Muscle layer of duodenum (tissue), 2 donors: ENCODE measurements at regions not wholly inside any gene's neighbourhood (a gene's known extent, or its start where the extent isn't known, plus 50 kb on each side); places are given as distances from the start of the nearest gene placed in this dataset.

Experiments
- H3K27ac ChIP-seq: one replicate; pipeline ENCODE4 v1.7.0; 2013; ENCODE audit warnings: mild to moderate bottlenecking, low read length
- H3K27me3 ChIP-seq: one replicate; pipeline ENCODE4 v1.7.0; 2013; ENCODE audit warnings: low read depth, mild to moderate bottlenecking, control low read depth, low read length
- H3K36me3 ChIP-seq, 2 donors: one replicate each; pipeline ENCODE4 v1.7.0; 2013; ENCODE audit warnings: low read length in 2 of 2, control low read depth in 1 of 2, mild to moderate bottlenecking in 1 of 2; ENCODE audit not compliant: insufficient read depth in 2 of 2, control insufficient read depth in 1 of 2
- H3K4me1 ChIP-seq, 2 donors: one replicate each; pipeline ENCODE4 v1.7.0; 2013; ENCODE audit warnings: low read length in 2 of 2, mild to moderate bottlenecking in 2 of 2, control low read depth in 1 of 2, moderate library complexity in 1 of 2; ENCODE audit not compliant: insufficient read depth in 2 of 2, control insufficient read depth in 1 of 2
- H3K4me3 ChIP-seq, 2 donors: one replicate each; pipeline ENCODE4 v1.7.0; 2013; ENCODE audit warnings: low read length in 2 of 2, low read depth in 1 of 2, mild to moderate bottlenecking in 1 of 2
- H3K9me3 ChIP-seq, 2 donors: one replicate each; pipeline ENCODE4 v1.7.0; 2013; ENCODE audit warnings: low read length in 2 of 2, control low read depth in 1 of 2, mild to moderate bottlenecking in 1 of 2; ENCODE audit not compliant: control insufficient read depth in 1 of 2
- donor health status: healthy.

GRCh38 chr3:187906920-187907319, 161.7 kb upstream of the BCL6 start:
- Histone ChIP-seq H3K4me3 (no peak overlapping the region), H3K9me3 (no peaks in the 10 kb centered on the region), H3K27me3 (no peaks in the 10 kb centered on the region), H3K36me3 (no peaks in the 10 kb centered on the region), H3K4me1 (peaks cover 0 to 7% of the 10 kb centered on the region in 2 donors), H3K27ac (no peak overlapping the region)

- no peaks in the 10 kb centered on the region for H3K27me3 ChIP-seq
- no peaks in the 10 kb centered on the region for H3K36me3 ChIP-seq
- H3K4me1 ChIP-seq = peaks cover 3 to 13% of the 10 kb centered on the region in 2 donors
- H3K27ac ChIP-seq = no peak overlapping the region
- no peak overlapping the region for H3K4me3 ChIP-seq
- H3K9me3 ChIP-seq = no peaks in the 10 kb centered on the region
Observed at GRCh38 chr3:187909866-187910265, 164.6 kb upstream of the BCL6 start.

- Histone ChIP-seq H3K27me3 (no peaks in the 10 kb centered on the region), H3K36me3 (no peaks in the 10 kb centered on the region), H3K4me1 (peaks cover 3 to 9% of the 10 kb centered on the region in 2 donors), H3K4me3 (no peak overlapping the region), H3K27ac (no peak overlapping the region), H3K9me3 (no peaks in the 10 kb centered on the region)
Observed at GRCh38 chr3:187912007-187912406, 166.7 kb upstream of the BCL6 start.

- no peak overlapping the region for H3K4me3 ChIP-seq
- H3K27ac ChIP-seq = no peak overlapping the region
- no peaks in the 10 kb centered on the region for H3K9me3 ChIP-seq
- no peaks in the 10 kb centered on the region for H3K27me3 ChIP-seq
- no peaks in the 10 kb centered on the region for H3K36me3 ChIP-seq
- H3K4me1 ChIP-seq = peaks cover 3 to 9% of the 10 kb centered on the region in 2 donors
Observed at GRCh38 chr3:187913617-187914033, 168.4 kb upstream of the BCL6 start.

GRCh38 chr3:187914231-187914630, 169.0 kb upstream of the BCL6 start:
- H3K27ac ChIP-seq = no peak overlapping the region

GRCh38 chr3:187916072-187916471, 170.8 kb upstream of the BCL6 start:
- Histone ChIP-seq H3K27ac (no peak overlapping the region), H3K36me3 (no peaks in the 10 kb centered on the region), H3K9me3 (no peaks in the 10 kb centered on the region), H3K4me3 (no peak overlapping the region), H3K27me3 (no peaks in the 10 kb centered on the region), H3K4me1 (peaks cover 3 to 6% of the 10 kb centered on the region in 2 donors)

More at GRCh38 chr3:187914231-187914630, 169.0 kb upstream of the BCL6 start:
- peaks cover 3 to 9% of the 10 kb centered on the region in 2 donors for H3K4me1 ChIP-seq
- no peaks in the 10 kb centered on the region for H3K27me3 ChIP-seq
- H3K36me3 ChIP-seq = no peaks in the 10 kb centered on the region
- H3K9me3 ChIP-seq = no peaks in the 10 kb centered on the region
- H3K4me3 ChIP-seq = no peak overlapping the region

DNA sequence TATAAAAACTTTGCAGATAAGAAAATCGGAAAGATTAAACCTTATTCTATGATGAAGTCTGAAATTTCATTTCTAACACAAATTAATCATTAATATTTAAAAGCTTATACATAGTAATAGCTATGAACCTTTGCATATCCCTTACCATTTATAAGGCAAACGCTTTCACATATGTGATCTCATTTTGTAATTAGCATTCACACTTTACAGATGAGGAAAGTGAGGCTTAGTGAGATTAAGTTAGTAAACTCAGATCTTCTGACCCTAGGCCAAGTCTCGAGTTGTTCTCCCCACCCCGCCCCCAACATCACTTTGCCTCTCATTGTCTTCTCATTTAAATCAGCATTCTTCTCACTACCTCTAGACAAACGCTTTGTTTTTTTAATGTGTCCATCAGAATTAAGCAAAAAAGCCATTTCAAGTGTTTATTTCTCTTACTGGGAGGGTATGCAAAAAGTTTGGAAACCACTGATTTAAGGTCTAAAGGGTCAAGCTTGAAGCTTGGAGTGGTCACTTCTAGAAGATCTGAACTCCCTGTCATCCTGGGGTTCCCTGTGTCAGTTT, 172.9 kb upstream of the BCL6 start:
- Histone ChIP-seq H3K4me3 (no peak overlapping the region), H3K36me3 (no peaks in the 10 kb centered on the region), H3K9me3 (no peaks in the 10 kb centered on the region), H3K27me3 (no peaks in the 10 kb centered on the region), H3K4me1 (peaks cover 3 to 6% of the 10 kb centered on the region in 2 donors), H3K27ac (peak overlapping the region; percentile 8)

DNA sequence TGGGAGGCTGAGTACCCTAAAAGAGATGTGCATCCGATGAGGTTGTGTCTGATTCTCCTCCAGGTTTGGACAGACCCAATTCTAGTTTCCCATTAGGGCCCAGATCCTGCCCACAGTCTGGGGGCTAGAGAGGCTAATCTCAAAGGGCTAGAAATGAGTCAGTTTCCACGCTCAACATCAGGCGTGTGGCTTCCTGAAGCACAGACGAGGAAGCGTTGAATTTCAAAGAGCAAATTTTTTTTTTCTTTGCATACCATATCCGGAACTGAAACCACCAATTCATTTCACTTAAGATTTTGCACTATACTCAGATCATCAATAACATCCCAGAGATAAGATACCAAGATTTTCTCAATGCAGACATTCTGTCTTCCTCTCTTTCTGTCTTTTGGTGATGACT, 173.8 kb upstream of the BCL6 start:
- Histone ChIP-seq H3K4me3 (no peak overlapping the region), H3K27me3 (no peaks in the 10 kb centered on the region), H3K27ac (peak overlapping the region; percentile 2), H3K4me1 (peaks cover 0 to 6% of the 10 kb centered on the region in 2 donors), H3K36me3 (no peaks in the 10 kb centered on the region), H3K9me3 (no peaks in the 10 kb centered on the region)

DNA sequence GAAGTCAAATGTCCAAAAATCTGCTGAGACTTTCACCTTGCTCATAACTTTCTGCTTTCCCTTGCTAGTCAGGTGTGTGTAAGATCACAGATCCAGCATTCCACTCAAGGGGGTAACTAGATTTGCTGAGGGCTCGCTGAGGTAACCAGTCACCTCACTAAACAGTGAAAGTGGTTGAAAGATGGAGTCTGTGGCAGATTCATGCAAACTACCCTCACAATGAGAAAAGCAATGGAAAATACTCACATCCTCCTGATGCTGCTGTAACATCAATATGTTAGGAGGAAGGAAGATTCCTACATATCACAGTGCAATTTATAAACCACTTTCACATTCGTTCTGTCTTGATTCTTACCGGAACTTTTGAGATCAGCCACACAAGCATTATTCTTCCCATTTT, 174.3 kb upstream of the BCL6 start:
- Histone ChIP-seq H3K4me1 (peaks cover 0 to 1% of the 10 kb centered on the region in 2 donors), H3K4me3 (no peak overlapping the region), H3K36me3 (no peaks in the 10 kb centered on the region), H3K9me3 (peaks cover under 1 to 3% of the 10 kb centered on the region in 2 donors), H3K27ac (peak overlapping the region; percentile 2), H3K27me3 (no peaks in the 10 kb centered on the region)

- H3K9me3 ChIP-seq = peaks cover 6% of the 10 kb centered on the region in 2 donors
- H3K4me1 ChIP-seq = no peaks in the 10 kb centered on the region
- H3K4me3 ChIP-seq = no peak overlapping the region
- H3K27me3 ChIP-seq = no peaks in the 10 kb centered on the region
- no peak overlapping the region for H3K27ac ChIP-seq
- H3K36me3 ChIP-seq = no peaks in the 10 kb centered on the region
Observed at GRCh38 chr3:187920030-187920429, 174.8 kb upstream of the BCL6 start.

DNA sequence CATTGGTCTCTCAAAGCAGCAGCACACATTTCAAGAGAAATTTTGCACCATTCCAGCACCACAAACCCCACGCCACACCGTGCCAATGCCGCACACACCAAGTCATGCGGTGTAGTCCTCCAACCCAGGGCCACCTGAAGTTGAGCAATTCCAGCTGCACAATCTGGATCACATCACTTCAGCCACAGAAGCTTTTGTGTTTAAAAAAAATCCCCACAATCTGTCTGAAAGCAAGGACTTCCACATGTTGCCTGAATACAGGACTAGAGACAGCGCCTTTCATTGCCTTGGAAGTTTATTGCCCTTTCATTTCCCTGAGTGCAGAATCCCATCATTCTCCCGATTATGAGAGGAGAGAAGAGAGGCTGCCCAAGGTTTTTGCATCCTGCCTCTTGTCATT, 175.6 kb upstream of the BCL6 start:
- Histone ChIP-seq H3K4me3 (no peak overlapping the region), H3K27ac (no peak overlapping the region), H3K27me3 (no peaks in the 10 kb centered on the region), H3K9me3 (peaks cover 6% of the 10 kb centered on the region in 2 donors), H3K4me1 (no peaks in the 10 kb centered on the region), H3K36me3 (no peaks in the 10 kb centered on the region)

DNA sequence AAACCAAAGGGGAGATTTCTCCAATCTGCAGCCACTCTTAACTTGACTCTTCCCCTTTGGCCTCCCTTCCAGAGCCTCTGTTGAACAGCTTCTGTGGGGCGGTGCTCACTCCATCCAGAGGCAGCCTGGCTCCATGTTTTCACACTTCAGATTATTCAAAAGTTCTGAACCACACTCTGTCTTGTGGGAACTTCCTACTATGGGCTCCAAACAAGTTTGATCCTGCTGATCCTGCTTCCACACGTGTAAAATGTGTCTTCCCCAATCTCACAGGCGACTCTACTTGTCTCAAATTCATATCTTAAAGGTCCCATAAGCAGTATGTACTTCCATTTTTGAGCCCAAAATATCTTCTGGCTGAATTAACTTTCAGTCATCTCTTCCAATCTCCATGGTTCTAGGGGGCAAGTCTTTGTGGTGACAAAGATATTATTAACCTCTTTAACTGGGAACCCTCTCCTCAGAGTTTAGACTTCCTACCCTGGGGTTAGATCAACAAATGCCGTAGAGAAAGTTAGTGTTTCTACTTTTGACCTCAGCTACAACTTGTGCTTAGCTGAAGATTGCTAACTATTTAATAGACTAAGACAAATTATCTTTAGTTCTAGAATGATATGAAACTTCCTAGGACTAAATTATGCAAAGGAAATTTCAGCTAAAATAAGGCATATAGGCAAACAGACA, 176.3 kb upstream of the BCL6 start:
- H3K4me3 ChIP-seq = no peak overlapping the region
- peaks cover 6% of the 10 kb centered on the region in 2 donors for H3K9me3 ChIP-seq
- H3K27ac ChIP-seq = no peak overlapping the region
- no peaks in the 10 kb centered on the region for H3K4me1 ChIP-seq
- no peaks in the 10 kb centered on the region for H3K36me3 ChIP-seq
- no peaks in the 10 kb centered on the region for H3K27me3 ChIP-seq
